DOHH2 (cell line): ENCODE measurements at regions not wholly inside any gene's neighbourhood (a gene's known extent, or its start where the extent isn't known, plus 50 kb on each side); places are given as distances from the start of the nearest gene placed in this dataset.

ENCODE experiments used
- H3F3A ChIP-seq: fragments of 200-600 bp; sonication (generic), shearing (Covaris generic); 2 replicates; pipeline ENCODE4 v1.6.0; 2016; ENCODE audit warnings: antibody characterized with exemption, mild to moderate bottlenecking; ENCODE audit not compliant: control insufficient read depth, insufficient read depth
- H3K27ac ChIP-seq: fragments of 200-600 bp; sonication (generic); 2 replicates; pipeline ENCODE4 v1.5.1; 2014; ENCODE audit warnings: low read depth, mild to moderate bottlenecking, low read length, moderate library complexity
- H3K27me3 ChIP-seq: fragments of 200-600 bp; sonication (generic); 2 replicates; pipeline ENCODE4 v1.6.1; 2014; ENCODE audit warnings: mild to moderate bottlenecking, low read length, mixed read lengths; ENCODE audit not compliant: control insufficient read depth
- H3K36me3 ChIP-seq: fragments of 200-600 bp; sonication (generic); 2 replicates; pipeline ENCODE4 v1.6.1; 2014; ENCODE audit warnings: mild to moderate bottlenecking, low read length, moderate library complexity, mixed read lengths; ENCODE audit not compliant: control insufficient read depth
- H3K4me1 ChIP-seq: fragments of 200-600 bp; sonication (generic); 2 replicates; pipeline ENCODE4 v1.6.1; 2014; ENCODE audit warnings: mild to moderate bottlenecking, low read length, mixed read lengths; ENCODE audit not compliant: control insufficient read depth
- H3K4me2 ChIP-seq: fragments of 200-600 bp; sonication (generic); 2 replicates; pipeline ENCODE4 v1.6.0; 2014; ENCODE audit warnings: mild to moderate bottlenecking, low read length, moderate library complexity
- H3K4me3 ChIP-seq: fragments of 200-600 bp; sonication (generic); 2 replicates; pipeline ENCODE4 v1.5.1; 2014; ENCODE audit warnings: mild to moderate bottlenecking, low read length, mixed read lengths
- H3K79me2 ChIP-seq: fragments of 200-600 bp; sonication (generic); 2 replicates; pipeline ENCODE4 v1.6.1; 2014; ENCODE audit warnings: mild to moderate bottlenecking, low read length, mixed read lengths; ENCODE audit not compliant: control insufficient read depth
- H3K9me2 ChIP-seq: fragments of 200-600 bp; sonication (generic); replicated peaks from 2 replicates; pipeline ENCODE4 v1.6.1; 2014; ENCODE audit warnings: mild to moderate bottlenecking, low read length, mixed read lengths; ENCODE audit not compliant: control insufficient read depth
- H3K9me3 ChIP-seq: fragments of 200-600 bp; sonication (generic); 2 replicates; pipeline ENCODE4 v1.6.1; 2014; ENCODE audit warnings: antibody characterized with exemption, low read length, mixed read lengths; ENCODE audit not compliant: control insufficient read depth, insufficient read depth
- H4K20me1 ChIP-seq: fragments of 200-600 bp; sonication (generic); 2 replicates; pipeline ENCODE4 v1.6.0; 2014; ENCODE audit warnings: low read depth, mild to moderate bottlenecking, antibody characterized with exemption, low read length, moderate library complexity; ENCODE audit not compliant: control insufficient read depth, insufficient read depth
- CTCF ChIP-seq: fragments of 200-600 bp; sonication (generic); IDR thresholded peaks from one replicate; pipeline ENCODE4 v1.5.1; 2014; ENCODE audit warnings: antibody characterized with exemption, mild to moderate bottlenecking, low read depth, low read length; ENCODE audit not compliant: poor library complexity, severe bottlenecking
- EZH2phosphoT487 ChIP-seq: fragments of 200-600 bp; sonication (generic); IDR thresholded peaks from 2 replicates; pipeline ENCODE4 v1.6.1; 2017; ENCODE audit warnings: borderline replicate concordance, mild to moderate bottlenecking, antibody characterized with exemption, low read length, moderate library complexity, mixed read lengths

GRCh38 chr1:182217967-182218366 lies 156.5 kb upstream of the ZNF648 start:
- Histone ChIP-seq H3K79me2 (no peaks in the 10 kb centered on the region), H3K27me3 (no peaks in the 10 kb centered on the region; the same call in 1 of the 2 replicates)

GRCh38 chr1:182217071-182217470 lies 155.6 kb upstream of the ZNF648 start:
- Histone ChIP-seq H3K4me2 (no peak overlapping the region), H3K79me2 (no peaks in the 10 kb centered on the region), H3K4me1 (no peaks in the 10 kb centered on the region), H3K9me2 (no peaks in the 10 kb centered on the region), H3K27ac (no peak overlapping the region), H3F3A (no peaks in the 10 kb centered on the region), H4K20me1 (no peaks in the 10 kb centered on the region), H3K36me3 (no peaks in the 10 kb centered on the region), H3K9me3 (no peaks in the 10 kb centered on the region), H3K27me3 (no peaks in the 10 kb centered on the region; the same call in 1 of the 2 replicates), H3K4me3 (no peak overlapping the region)
- TF ChIP-seq CTCF (no peak), EZH2phosphoT487 (no peak)

More at GRCh38 chr1:182217967-182218366, 156.5 kb upstream of the ZNF648 start:
- no peaks in the 10 kb centered on the region for H3K9me3 ChIP-seq
- no peaks in the 10 kb centered on the region for H4K20me1 ChIP-seq
- no peaks in the 10 kb centered on the region for H3F3A ChIP-seq
- no peaks in the 10 kb centered on the region for H3K9me2 ChIP-seq
- H3K4me1 ChIP-seq, result no peaks in the 10 kb centered on the region
- H3K27ac ChIP-seq, result no peak overlapping the region
- TF ChIP-seq CTCF (no peak), EZH2phosphoT487 (no peak)
- no peaks in the 10 kb centered on the region for H3K36me3 ChIP-seq
- H3K4me2 ChIP-seq, result no peak overlapping the region
- no peak overlapping the region for H3K4me3 ChIP-seq

GRCh38 chr1:182215764-182216163 lies 154.3 kb upstream of the ZNF648 start:
- no peaks in the 10 kb centered on the region for H4K20me1 ChIP-seq
- no peaks in the 10 kb centered on the region for H3K4me1 ChIP-seq
- TF ChIP-seq CTCF (no peak), EZH2phosphoT487 (no peak)
- no peaks in the 10 kb centered on the region for H3F3A ChIP-seq
- H3K79me2 ChIP-seq, result no peaks in the 10 kb centered on the region
- H3K9me3 ChIP-seq, result no peaks in the 10 kb centered on the region
- no peak overlapping the region for H3K4me3 ChIP-seq
- H3K9me2 ChIP-seq, result no peaks in the 10 kb centered on the region
- no peak overlapping the region for H3K4me2 ChIP-seq
- no peaks in the 10 kb centered on the region; the same call in 1 of the 2 replicates for H3K27me3 ChIP-seq
- no peaks in the 10 kb centered on the region for H3K36me3 ChIP-seq
- no peak overlapping the region for H3K27ac ChIP-seq
